Muscle of back (tissue), 3 donors: ENCODE measurements at regions not wholly inside any gene's neighbourhood (a gene's known extent, or its start where the extent isn't known, plus 50 kb on each side); places are given as distances from the start of the nearest gene placed in this dataset.

ENCODE experiments used
- DNase-seq, 3 donors: peaks; one replicate each; pipeline versions ENCODE4 v3.0.0 to v3.0.0-alpha.2; 2013

DNA sequence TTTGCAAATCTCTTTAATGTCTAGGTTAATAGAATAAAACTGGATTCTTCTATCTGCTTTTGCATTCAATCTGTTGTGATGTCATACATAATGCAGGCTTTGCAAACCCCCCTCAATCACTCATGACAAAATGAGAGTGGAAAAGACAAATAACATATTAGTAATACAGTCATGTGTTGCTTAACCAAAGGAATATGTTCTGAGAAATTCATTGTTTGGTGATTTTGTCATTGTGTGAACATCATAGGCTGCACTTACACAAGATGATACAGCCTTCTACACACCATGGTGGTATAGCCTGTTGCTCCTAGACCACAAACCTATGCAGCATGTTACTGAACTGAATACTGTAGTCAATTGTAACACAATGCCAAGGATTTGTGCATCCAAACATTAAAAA, 87.3 kb upstream of the SEC61G start:
- DNase-seq = no peak

DNA sequence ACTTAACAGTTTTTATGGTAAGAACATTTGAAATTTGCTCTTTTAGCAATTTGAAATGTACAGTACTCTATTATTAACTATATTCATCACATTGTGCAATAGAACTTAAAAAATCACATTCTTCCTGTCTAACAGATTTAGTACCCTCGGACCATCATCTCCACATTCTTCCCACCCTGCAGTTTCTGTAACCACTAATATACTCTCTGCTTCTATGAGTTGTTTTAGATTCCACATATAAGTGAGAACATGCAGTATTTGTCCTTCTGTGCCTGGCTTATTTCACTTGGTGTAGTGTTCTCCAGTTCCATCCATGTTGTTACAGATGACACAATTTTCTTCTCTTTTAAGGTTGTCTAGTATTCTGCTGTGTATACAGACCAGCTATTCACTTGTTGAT, 88.9 kb upstream of the SEC61G start:
- DNase-seq = no peak

DNA sequence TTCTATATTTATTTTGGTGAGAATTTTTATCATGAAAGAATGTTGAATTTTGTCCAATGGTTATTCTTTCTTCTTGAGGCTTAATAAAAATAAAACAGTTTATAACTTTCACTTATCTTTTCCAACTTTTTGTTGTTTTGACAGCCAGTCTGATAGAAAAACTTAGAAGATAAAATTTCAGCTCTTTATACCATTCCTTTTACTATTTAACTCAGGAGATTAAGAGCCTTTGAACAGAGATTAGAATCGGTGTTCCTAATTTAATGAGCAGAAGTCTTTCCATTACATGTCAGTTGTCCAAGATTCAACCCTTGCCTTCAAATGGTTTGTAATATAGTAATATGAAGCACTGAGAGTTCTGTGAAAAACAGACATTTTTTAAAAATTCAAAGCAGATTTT, 97.8 kb upstream of the SEC61G start:
- DNase-seq = no peak

DNA sequence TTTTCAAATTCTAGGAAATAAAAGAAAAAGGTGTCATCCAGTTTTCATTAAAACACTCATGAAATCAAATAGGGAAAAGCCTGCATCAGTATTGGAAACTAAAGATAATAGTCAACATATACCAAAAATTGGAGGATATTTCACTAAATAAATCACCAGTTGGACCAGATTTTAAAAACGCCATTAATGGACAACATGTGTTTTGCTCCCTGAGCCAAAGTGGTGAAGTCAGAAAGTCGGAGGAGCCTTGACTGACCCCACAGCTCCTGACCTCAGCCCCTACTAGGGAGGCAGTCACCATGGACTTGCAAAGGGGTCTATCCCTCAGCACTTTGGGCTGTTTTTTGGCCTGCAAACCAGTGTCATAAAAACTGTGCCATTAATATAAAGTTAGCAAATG, 98.3 kb upstream of the SEC61G start:
- DNase-seq = peak in 2 of 3 donors; percentile 53 to 55

DNA sequence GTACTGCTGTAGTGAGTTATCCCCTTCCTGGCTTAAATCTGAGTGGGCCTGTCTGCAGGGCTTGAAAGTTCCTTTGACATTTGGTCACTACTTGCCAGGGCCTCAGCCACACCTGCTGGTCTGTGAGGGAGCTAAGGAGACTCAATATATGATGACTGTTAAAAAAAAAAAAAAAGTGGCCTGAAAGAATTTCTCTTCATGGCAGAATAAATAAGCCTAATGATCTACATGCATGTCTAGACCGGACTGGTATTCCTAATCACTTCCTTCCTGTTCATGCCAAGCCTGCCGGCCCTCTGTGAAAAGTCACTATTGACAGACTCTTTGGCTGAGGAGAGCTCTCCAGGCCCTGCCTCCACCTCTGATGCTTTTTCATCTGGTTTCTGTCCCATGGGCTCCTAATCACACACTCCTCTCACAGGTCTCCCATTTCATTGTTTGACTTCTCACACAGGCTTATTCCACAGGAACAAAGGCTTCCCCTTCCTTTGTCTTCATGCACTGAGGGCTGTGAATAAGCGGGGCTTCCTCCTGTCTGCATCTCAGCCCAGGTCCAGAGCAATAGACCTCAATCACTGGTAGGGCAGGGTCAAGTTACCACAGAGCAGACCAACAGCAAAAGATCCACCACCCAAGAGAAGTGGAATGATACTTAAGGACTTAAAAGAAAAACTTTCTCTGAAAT, 99.1 kb upstream of the SEC61G start:
- no peak for DNase-seq

DNA sequence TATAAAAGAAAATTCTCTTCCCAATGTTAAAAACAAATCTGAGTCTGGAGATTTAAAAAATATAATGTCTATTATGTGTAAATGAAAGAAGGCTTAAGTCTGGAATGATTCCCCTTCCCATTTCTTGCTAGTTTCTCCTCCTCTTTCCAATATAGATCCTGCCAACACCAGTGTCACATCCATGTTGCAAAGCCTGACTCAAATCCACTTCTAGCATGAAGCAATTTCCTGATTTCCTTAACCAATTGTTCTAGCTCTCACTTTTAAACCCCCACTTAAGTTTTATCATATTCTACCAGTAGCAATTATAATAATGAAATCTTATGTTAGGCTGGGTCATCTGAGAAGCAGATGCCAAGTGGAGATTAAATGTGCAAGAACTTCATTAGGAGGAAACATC, 100.1 kb upstream of the SEC61G start:
- no peak for DNase-seq

DNA sequence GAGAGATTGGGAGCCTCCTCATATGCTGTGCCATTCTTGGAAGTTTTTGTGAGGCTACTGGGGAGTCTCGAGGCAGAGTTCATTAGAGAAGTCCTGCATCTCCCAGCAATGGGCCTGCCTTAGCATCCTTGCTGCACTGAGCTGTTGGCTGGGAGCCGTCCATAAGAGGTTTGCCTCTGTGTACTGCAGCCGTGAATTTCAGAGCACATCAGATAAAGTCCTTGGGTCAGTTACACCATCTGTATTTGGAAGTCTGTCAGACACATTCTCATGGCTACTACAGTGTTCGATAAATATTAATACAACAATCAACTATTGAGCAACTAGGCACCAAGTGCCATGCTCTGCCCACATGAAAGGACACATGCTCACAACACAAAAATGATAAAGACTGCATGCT, 100.5 kb upstream of the SEC61G start:
- no peak for DNase-seq

DNA sequence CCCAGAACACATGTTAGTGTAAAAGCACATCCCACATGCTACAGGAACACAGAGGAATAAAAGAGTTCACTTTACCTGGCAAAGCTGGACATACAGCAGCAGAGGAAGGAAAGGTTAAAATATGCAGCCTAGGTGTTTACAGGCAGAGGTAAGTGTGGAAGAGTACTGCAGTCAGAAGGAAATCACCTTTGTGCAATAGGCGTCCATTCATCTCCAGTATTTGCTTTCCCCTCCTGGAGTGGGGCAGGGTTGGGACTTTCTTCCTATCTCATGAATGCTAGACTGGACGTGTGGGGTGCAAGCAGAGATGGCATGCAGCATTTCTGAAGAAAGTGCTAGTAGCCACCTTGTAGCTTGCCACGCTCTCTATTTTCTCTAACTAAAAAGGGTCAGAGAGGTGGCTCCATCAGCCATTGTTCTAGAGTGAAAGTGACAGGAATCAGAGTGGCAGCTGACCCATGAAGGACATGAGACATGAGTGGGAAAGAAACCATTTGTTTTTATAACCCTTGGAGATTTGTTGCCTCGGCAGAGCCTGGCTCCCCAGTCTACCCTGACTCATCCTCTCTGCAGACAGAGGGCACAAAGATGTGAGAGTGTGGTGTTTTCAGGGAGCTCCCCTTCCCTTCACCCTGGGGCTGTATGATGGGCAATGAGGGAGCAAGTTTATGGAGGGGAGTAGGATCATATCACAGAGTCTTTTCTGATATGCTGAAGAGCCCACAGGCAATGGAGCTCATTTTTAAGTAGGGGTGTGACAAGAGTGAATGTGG, 101.2 kb upstream of the SEC61G start:
- DNase-seq = no peak

DNA sequence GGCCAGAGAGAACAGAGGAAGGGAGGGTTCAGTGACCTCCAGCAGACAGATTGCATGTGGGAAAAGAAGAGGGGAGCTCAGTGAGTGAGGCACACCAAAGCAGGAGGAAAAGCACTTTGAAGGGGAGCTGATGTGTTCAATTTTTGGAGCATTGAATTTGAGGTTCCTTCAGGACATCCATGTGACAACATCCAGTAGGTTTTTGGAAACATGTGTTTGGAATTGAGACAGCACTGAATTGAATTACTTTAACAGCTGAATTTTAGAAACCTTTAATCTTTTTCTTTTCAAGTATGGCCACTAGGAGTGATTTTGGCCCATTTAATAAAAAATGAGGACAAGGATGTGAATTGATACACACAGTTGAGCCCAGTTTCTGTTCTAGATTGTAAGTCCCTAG, 101.8 kb upstream of the SEC61G start:
- no peak for DNase-seq

DNA sequence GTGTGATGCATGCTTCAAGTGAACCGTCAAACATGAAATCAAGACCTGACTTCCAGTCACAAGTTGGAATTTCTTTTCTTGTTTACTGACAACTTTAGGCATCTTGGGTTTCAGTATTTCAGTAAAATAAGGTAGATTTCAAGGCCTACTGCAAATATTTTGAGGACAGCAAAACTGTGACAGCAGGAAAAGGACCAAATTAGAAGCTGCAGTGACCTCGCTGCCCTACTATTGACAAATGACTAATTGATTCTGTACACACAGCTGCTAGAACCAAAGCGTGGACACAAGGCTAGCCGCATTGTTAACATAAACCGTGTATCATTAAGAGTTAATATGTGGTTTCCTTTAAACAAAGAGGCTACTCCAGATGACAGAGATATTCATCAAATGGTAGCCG, 105.7 kb upstream of the SEC61G start:
- no peak for DNase-seq

DNA sequence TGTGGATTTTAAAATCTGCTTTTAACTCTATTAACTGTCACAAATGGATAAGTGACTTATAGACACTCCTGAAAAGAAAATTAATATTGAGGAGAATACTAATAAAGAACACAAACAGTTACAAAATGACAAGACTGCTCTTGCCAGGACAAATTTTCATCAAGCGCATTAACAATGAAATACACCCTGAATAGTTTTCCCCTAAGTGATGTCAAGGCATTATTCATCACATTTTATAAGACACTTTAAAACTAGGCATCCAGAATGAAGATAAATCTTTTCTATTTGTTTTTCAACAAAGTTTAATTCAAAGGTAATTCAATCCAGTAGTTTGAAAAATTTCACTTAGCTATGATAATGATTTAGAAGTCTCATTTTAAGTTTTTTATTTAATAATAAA, 110.5 kb upstream of the SEC61G start:
- no peak for DNase-seq

DNA sequence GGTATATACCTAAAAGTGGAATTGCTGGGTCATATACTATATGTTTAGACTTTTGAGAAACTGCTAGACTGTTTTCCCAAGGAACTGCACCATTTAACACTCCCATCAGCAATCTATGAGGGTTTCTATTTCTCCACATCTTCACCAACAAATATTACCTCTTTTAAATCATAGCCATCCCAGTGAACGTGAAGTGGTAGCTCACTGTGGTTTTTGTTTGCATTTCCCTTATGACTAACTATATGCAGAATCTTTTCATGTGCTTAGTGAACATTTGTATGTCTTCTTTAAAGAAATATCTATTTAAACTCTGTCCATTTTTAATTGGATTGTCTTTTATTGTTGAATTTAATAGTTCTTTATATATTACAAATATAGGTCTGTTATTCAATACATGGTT, 115.8 kb upstream of the SEC61G start:
- DNase-seq = no peak

DNA sequence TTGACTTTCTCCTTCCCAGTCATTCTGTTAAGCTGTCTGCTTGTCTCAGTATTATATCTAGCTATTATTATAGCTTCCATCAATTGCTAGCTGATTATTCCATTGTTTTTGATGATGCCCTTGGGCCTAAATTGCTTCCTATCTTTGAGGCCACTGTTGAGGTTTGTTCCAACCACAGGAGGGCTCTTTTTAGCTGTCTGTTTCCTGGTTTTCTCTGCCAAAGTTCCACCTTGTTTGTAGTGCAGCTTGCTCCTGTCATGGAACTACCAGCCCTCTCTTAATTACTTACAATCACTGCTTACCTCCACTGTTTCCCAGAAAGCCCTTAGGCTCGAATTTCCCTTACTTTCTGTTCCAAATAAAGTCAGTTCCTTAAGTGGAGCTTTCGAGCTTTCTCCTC, 118.7 kb upstream of the SEC61G start:
- no peak for DNase-seq

DNA sequence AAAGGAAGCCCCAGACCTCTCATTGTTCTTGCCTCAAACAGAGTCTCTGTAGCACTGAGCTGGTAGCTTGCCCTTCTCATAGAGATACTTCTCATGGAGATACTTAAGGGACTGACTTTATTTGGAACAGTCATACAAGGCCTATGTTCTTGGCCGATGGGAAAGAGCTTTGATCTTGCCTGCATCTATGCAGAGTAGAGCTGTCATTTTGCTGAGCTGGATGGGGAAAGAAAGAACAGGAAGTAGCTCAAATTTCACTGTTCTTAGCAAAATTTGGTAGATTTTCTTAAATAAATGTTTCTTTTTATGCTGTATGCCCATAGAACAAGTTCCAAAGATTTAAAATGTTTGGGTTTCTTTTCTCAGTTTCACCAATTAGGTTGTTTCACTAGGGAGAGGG, 119.3 kb upstream of the SEC61G start:
- DNase-seq = no peak

DNA sequence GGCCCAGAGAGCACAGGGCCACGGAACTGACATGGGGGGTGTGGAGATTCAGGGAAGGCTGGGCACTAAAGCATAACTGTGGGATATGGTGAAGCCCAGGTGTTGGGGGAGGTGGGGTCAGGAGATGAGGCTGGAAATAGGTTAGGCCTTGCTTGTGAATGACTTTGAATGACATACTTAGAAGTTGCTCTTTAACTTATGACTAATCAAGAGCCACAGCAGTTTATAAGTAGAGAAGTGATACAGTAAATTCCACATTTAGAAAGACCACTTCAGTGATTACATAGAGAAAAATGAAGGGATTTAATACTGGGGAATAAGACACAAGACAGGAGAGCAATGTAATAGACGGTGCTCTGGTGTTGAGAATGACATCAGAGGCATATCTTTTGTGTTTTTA, 120.8 kb upstream of the SEC61G start:
- no peak for DNase-seq

DNA sequence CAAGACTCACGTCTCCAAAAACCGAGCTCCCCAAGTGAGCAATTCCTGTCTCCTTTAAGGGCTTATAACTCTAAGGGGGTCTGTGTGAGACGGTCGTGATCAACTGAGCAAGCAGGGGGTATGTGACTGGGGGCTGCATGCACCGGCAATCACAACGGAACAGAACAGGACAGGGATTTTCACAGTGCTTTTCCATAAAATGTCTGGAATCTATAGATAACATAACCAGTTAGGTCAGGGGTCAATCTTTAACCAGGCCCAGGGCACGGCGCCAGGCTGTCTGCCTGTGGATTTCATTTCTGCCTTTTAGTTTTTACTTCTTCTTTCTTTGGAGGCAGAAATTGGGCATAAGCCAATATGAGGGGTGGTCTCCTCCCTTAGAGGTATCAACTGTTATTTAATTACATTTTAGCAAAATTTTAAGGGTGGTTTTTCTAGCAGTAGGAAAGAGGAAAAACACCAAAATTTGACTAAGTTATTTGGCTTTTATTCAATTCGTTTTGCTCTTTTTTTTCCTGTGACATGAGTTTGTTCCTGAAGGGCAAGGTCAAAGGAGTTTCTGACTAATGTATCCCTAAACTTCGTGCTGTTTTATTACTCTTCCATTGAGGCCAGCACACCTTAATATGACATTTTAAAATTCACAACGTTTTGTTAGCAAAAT, 121.4 kb upstream of the SEC61G start:
- DNase-seq = no peak

DNA sequence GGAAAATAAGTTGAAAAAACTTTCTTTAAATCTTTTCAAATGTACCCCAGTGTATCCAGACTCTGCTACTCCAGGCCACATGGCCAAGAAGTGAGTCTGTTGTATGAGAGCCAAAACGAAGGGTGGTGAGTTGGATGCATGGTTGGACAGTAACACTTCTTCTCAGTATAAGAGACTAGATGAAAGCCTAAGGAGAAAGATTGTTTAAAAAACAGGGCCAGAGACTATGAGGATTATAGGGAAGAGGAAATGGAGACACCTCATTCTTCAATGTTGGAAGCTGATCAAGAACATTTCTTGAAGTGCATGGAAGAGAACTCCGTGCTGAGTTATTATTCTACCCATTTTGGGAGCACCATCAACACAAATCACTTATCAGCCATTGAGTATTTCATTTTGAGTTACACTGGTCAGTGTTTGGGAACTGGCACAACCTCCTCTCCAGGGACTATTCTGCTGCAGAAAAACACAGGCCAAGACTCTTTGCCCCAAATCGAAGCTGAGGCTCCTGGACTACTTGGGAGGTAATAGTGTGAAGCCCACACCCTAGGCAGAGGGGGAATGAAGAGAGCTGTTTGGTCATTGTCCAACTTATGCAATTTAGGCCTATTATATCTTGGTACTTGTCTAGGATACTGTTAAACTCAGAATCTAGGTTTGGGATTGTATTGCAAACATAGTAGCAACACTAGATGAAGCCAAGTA, 123.0 kb upstream of the SEC61G start:
- no peak for DNase-seq

DNA sequence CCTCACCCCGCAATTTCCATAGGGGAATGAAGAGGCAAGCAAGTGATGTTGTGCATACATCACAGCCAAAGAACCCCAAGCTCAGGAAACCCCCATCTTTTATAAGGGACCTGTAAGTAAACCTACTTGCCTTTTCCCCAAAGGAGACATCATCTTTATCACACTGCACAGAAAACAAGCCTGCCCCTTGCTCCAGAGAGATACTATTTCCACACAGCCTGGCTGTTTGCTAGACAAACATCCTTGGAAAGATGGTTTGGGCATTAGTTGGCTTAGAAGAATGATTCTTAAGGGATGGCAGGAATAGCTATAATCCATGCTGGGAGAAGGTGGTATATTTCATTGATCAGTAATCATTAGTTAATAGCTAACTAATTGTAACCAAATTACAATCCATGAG, 123.7 kb upstream of the SEC61G start:
- DNase-seq = no peak

DNA sequence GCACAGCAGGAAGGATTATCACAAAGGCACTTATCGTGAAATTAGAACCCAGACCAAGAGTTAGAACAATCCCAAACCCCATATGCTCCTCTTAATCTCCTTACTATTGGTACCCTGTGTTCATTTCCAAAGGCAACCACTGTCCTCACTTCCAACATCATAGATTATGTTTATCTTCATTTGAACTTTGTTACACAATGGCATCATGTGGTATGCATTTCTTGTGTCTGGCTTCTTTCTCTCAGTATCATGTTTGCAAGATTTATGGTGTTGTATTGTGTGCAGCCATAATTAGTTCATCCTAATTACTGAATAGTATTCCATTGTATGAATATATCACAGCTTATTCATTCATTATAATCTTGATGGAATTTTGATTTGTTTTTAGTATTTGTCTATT, 124.6 kb upstream of the SEC61G start:
- no peak for DNase-seq

DNA sequence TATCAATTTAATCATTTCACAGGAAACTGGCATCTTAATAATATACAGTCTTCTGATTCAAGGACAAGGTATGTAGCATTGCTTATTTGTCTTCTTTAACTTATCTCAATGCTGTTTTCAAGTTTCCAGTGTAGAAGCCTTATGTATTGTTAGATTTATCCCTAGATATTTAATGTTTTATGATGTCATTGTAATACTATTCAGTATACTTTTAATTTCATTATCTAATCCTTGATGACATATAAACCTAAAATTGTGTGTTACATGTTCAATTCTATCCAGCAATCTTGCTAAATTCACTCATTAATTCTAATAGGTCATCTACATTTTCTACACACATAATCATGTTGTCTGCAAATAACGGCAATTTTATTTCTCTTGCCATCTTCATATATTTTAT, 126.3 kb upstream of the SEC61G start:
- DNase-seq = no peak

DNA sequence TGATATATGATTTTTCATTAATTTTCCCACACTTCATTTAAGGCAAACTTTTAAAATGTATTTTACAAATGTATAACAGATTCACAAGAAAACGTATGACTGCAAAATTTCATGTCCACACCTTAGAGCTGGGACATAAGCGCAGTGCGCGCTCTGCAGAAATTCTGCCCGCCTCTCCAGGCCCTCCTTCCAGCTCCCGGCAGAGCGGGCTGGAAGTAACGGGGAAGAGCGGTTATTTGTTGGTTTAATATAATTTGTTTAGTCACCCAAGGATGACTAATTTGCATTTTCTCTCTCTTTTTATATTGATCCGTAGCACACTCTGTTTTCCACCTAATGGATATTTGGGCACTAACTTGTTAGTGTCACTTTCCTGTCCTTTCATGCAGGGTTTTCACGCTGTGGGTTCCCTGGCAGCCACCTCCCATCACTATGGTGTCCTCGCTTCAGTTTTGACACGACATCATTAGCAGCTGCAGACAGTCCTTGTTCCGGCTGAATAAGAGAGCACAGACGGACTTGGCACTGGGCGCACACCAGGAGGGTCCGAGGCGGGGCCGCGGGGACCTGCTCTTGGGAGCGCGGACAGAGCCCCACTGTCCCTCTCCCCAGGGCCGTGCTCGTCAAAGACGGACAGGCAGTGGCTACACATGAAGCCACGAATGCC, 129.2 kb upstream of the SEC61G start:
- peak; percentile 15 to 63 (median 25) for DNase-seq

DNA sequence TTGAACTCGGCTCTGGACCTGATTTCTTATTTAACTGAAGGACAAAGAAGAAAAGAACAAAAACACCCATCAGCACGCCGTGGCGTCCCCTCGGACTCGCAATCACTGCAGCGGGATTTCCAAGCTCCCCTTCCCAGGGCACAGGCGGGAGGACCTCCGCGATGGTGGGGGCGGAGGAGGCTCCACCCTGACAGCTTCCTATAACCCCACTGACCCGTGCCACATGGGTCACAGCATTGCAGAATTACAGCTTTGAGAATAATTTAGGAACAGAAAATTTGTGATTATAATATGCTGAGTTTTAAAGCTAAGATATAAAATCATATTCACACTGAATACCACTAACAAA, 129.7 kb upstream of the SEC61G start:
- no peak for DNase-seq
